ENCODE measurements at regions not wholly inside any gene's neighbourhood (a gene's known extent, or its start where the extent isn't known, plus 50 kb on each side); places are given as distances from the start of the nearest gene placed in this dataset.

GRCh38 chr7:155884225-155885166 lies 72.2 kb upstream of the SHH start:
- TF ChIP-seq, protein P1, sequence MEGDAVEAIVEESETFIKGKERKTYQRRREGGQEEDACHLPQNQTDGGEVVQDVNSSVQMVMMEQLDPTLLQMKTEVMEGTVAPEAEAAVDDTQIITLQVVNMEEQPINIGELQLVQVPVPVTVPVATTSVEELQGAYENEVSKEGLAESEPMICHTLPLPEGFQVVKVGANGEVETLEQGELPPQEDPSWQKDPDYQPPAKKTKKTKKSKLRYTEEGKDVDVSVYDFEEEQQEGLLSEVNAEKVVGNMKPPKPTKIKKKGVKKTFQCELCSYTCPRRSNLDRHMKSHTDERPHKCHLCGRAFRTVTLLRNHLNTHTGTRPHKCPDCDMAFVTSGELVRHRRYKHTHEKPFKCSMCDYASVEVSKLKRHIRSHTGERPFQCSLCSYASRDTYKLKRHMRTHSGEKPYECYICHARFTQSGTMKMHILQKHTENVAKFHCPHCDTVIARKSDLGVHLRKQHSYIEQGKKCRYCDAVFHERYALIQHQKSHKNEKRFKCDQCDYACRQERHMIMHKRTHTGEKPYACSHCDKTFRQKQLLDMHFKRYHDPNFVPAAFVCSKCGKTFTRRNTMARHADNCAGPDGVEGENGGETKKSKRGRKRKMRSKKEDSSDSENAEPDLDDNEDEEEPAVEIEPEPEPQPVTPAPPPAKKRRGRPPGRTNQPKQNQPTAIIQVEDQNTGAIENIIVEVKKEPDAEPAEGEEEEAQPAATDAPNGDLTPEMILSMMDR (conservative IDR thresholded peaks at IDR 0.05 in 1 of 2, IDR thresholded peaks at IDR 0.05 in 1 of 2; ENCODE audit: low read depth in 1 of 2, low read length in 2 of 2): no peak
- no peak for TF ChIP-seq EZH2 (IDR thresholded peaks at IDR 0.05; ENCODE audit: low read length, missing control alignments)
